ENCODE measurements at regions not wholly inside any gene's neighbourhood (a gene's known extent, or its start where the extent isn't known, plus 50 kb on each side); places are given as distances from the start of the nearest gene placed in this dataset.

DNA sequence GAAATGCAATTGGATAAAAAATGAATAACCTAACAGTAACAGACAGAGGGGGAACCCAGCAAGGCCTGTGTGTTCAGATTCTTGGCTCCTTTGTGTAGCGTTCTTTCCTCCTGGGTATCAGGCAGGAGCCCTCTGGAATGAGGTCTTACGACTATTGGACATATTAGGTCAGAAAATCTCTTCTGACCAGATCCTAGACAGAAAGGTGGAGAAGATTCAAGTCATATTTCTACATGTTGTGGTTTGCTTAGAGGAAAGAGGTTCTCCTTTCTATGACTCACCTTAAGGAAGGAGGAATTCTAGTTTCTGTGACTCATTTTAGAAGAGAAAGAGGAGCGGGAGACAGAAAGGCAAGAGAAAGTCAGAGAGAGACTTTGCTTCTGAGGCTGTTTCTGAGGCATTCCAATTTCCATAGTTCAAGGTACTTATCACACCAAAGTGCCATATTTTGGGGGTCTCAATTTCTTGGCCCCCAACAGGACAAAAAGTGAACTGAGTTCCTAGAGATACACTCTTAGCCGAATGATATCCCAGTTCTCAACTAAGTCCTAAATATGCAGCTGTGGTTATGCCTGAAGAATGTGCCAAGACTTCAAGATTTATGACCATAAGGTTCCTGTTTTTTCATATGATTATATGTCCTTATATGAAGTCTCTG, 618.6 kb downstream of the ZEB2 start (continued):
- TF ChIP-seq, protein P1, sequence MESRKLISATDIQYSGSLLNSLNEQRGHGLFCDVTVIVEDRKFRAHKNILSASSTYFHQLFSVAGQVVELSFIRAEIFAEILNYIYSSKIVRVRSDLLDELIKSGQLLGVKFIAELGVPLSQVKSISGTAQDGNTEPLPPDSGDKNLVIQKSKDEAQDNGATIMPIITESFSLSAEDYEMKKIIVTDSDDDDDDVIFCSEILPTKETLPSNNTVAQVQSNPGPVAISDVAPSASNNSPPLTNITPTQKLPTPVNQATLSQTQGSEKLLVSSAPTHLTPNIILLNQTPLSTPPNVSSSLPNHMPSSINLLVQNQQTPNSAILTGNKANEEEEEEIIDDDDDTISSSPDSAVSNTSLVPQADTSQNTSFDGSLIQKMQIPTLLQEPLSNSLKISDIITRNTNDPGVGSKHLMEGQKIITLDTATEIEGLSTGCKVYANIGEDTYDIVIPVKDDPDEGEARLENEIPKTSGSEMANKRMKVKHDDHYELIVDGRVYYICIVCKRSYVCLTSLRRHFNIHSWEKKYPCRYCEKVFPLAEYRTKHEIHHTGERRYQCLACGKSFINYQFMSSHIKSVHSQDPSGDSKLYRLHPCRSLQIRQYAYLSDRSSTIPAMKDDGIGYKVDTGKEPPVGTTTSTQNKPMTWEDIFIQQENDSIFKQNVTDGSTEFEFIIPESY (IDR thresholded peaks at IDR 0.05), result no peak
- TF ChIP-seq RAD21 (IDR thresholded peaks at IDR 0.05) (no peak), RXRA (IDR thresholded peaks at IDR 0.05) (no peak), NR2F2 (IDR thresholded peaks at IDR 0.05) (no peak), SP1 (IDR thresholded peaks at IDR 0.05) (no peak), JUND (IDR thresholded peaks at IDR 0.05) (no peak), TAF1 (conservative IDR thresholded peaks at IDR 0.05) (no peak)

DNA sequence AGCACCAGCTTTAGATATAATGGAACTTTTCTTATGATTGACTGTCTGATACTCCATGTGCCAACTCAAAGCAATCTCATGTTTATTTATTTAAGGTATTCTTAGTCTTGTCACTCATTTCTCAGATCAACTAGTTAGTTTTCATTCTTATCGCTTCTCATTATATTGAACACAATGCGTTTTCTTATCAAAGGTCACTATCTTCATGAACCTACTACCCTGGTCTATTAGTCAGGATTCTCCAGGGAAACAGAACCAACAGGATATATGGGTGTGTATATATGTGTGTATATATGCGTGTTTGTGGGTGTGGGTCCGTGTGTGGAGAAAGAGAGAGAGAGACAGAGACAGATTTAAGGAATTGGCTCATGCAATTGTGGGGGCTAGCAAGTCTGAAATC, 619.9 kb downstream of the ZEB2 start:
- 88% methylated on average over 4 of the region's 4 CpGs for WGBS
- Histone ChIP-seq H3K4me1 (ENCODE audit: control insufficient read depth in 4 of 4, insufficient read depth in 4 of 4, low read length in 3 of 4) (no peaks in the 10 kb centered on the region), H3K9ac (ENCODE audit: low read depth in 1 of 2, low read length in 2 of 2) (no peak overlapping the region), H3K36me3 (ENCODE audit: control insufficient read depth in 4 of 4, insufficient read depth in 3 of 4, low read depth in 1 of 4, low read length in 3 of 4) (no peaks in the 10 kb centered on the region), H3K27me3 (ENCODE audit: control insufficient read depth in 4 of 4, insufficient read depth in 4 of 4, low read length in 3 of 4) (no peaks in the 10 kb centered on the region), H3K4me3 (ENCODE audit: low read depth in 1 of 3, low read length in 3 of 3) (no peak overlapping the region), H3K9me3 (ENCODE audit: control insufficient read depth in 4 of 4, low read length in 3 of 4) (no peaks in the 10 kb centered on the region), H3K27ac (ENCODE audit: low read depth in 1 of 2, low read length in 2 of 2) (no peak overlapping the region)
- TF ChIP-seq, protein P2, sequence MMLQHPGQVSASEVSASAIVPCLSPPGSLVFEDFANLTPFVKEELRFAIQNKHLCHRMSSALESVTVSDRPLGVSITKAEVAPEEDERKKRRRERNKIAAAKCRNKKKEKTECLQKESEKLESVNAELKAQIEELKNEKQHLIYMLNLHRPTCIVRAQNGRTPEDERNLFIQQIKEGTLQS (IDR thresholded peaks at IDR 0.05), result no peak
- TF ChIP-seq TAF1 (conservative IDR thresholded peaks at IDR 0.05) (no peak), HNF4G (IDR thresholded peaks at IDR 0.05) (no peak), JUND (IDR thresholded peaks at IDR 0.05) (no peak), NR2F2 (IDR thresholded peaks at IDR 0.05) (no peak), SP1 (IDR thresholded peaks at IDR 0.05) (no peak), FOXA2 (IDR thresholded peaks at IDR 0.05) (no peak), GABPA (IDR thresholded peaks at IDR 0.05 in 1 of 2, conservative IDR thresholded peaks at IDR 0.05 in 1 of 2) (no peak), RAD21 (IDR thresholded peaks at IDR 0.05) (no peak)
- TF ChIP-seq, protein P3, sequence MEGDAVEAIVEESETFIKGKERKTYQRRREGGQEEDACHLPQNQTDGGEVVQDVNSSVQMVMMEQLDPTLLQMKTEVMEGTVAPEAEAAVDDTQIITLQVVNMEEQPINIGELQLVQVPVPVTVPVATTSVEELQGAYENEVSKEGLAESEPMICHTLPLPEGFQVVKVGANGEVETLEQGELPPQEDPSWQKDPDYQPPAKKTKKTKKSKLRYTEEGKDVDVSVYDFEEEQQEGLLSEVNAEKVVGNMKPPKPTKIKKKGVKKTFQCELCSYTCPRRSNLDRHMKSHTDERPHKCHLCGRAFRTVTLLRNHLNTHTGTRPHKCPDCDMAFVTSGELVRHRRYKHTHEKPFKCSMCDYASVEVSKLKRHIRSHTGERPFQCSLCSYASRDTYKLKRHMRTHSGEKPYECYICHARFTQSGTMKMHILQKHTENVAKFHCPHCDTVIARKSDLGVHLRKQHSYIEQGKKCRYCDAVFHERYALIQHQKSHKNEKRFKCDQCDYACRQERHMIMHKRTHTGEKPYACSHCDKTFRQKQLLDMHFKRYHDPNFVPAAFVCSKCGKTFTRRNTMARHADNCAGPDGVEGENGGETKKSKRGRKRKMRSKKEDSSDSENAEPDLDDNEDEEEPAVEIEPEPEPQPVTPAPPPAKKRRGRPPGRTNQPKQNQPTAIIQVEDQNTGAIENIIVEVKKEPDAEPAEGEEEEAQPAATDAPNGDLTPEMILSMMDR (IDR thresholded peaks at IDR 0.05; ENCODE audit: low read depth, low read length, missing input control), result no peak
- TF ChIP-seq, protein P4, sequence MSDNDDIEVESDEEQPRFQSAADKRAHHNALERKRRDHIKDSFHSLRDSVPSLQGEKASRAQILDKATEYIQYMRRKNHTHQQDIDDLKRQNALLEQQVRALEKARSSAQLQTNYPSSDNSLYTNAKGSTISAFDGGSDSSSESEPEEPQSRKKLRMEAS (IDR thresholded peaks at IDR 0.05), result no peak
- TF ChIP-seq, protein P1 (IDR thresholded peaks at IDR 0.05), result no peak
- TF ChIP-seq, protein P5, sequence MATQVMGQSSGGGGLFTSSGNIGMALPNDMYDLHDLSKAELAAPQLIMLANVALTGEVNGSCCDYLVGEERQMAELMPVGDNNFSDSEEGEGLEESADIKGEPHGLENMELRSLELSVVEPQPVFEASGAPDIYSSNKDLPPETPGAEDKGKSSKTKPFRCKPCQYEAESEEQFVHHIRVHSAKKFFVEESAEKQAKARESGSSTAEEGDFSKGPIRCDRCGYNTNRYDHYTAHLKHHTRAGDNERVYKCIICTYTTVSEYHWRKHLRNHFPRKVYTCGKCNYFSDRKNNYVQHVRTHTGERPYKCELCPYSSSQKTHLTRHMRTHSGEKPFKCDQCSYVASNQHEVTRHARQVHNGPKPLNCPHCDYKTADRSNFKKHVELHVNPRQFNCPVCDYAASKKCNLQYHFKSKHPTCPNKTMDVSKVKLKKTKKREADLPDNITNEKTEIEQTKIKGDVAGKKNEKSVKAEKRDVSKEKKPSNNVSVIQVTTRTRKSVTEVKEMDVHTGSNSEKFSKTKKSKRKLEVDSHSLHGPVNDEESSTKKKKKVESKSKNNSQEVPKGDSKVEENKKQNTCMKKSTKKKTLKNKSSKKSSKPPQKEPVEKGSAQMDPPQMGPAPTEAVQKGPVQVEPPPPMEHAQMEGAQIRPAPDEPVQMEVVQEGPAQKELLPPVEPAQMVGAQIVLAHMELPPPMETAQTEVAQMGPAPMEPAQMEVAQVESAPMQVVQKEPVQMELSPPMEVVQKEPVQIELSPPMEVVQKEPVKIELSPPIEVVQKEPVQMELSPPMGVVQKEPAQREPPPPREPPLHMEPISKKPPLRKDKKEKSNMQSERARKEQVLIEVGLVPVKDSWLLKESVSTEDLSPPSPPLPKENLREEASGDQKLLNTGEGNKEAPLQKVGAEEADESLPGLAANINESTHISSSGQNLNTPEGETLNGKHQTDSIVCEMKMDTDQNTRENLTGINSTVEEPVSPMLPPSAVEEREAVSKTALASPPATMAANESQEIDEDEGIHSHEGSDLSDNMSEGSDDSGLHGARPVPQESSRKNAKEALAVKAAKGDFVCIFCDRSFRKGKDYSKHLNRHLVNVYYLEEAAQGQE (IDR thresholded peaks at IDR 0.05), result no peak
- no peak for DNase-seq (ENCODE audit: low spot score)
